Stomach (tissue), 8 donors: ENCODE measurements at regions not wholly inside any gene's neighbourhood (a gene's known extent, or its start where the extent isn't known, plus 50 kb on each side); places are given as distances from the start of the nearest gene placed in this dataset.

Source experiments
- DNase-seq, 2 donors: peaks; one replicate each; pipeline versions ENCODE4 v3.0.0 to v3.0.0-alpha.2; 2013 to 2019
- H3K27ac ChIP-seq, 5 donors: fragments of 200-600 bp in 4 of 5; sonication (generic) in 4 of 5; one replicate each; pipeline ENCODE4 v1.5.1; 2013 to 2019; ENCODE audit warnings: mild to moderate bottlenecking in 1 of 5, moderate library complexity in 1 of 5
- H3K27me3 ChIP-seq, 3 donors: fragments of 200-600 bp; sonication (generic); one replicate each; pipeline ENCODE4 v1.5.1; 2017 to 2019; ENCODE audit warnings: mixed run types in 1 of 3
- H3K36me3 ChIP-seq, 4 donors: fragments of 200-600 bp; sonication (generic); 1 replicate in 3 of 4; 2 replicates in 1 of 4; pipeline ENCODE4 v1.5.1; 2016 to 2019
- H3K4me1 ChIP-seq, 4 donors: fragments of 200-600 bp; sonication (generic); one replicate each; pipeline ENCODE4 v1.5.1; 2016 to 2019
- H3K4me3 ChIP-seq, 4 donors: fragments of 200-600 bp; sonication (generic) in 3 of 4; one replicate each; pipeline ENCODE4 v1.5.1; 2016 to 2019; ENCODE audit warnings: mild to moderate bottlenecking in 1 of 4
- H3K9me3 ChIP-seq, 4 donors: fragments of 200-600 bp; sonication (generic); one replicate each; pipeline ENCODE4 v1.5.1; 2016 to 2019
- EP300 ChIP-seq: sonication (generic); formaldehyde crosslinking; IDR thresholded peaks from one replicate; pipeline ENCODE4 v1.6.1; 2017; ENCODE audit warnings: antibody characterized with exemption
- POLR2A ChIP-seq, 4 donors: fragments of 450-650 bp; IDR thresholded peaks; one replicate each; pipeline ENCODE4 v1.6.1; 2016; ENCODE audit warnings: antibody characterized with exemption in 4 of 4, control low read depth in 2 of 4, mild to moderate bottlenecking in 1 of 4, moderate library complexity in 1 of 4
- POLR2AphosphoS5 ChIP-seq, 3 donors: sonication (generic); formaldehyde crosslinking; IDR thresholded peaks; one replicate each; pipeline ENCODE4 v1.6.1; 2016; ENCODE audit warnings: antibody characterized with exemption in 3 of 3
- WGBS, 5 donors: extraction: QIAGEN DNeasy Blood & Tissue Kit in 3 of 5; methylation state at CpG; one replicate each; pipeline versions ENCODE4 v1.1.5 to v1.1.7; 2013 to 2018; 5-methylcytosine and 5-hydroxymethylcytosine counted together
- intact Hi-C: fragments of 100-400 bp; cut with DNase I; formaldehyde crosslinking; loops from one replicate; pipeline ENCODE4 v1.15.1; 2023; ENCODE audit warnings: low total_unique reads
- TF ChIP-seq, protein P1 (sequence below), 7 experiments: fragments of 450-650 bp in 4 of 7; fragments of 200-600 bp in 3 of 7; sonication (generic) in 3 of 7; IDR thresholded peaks; one replicate each; pipeline ENCODE4 v1.5.1; 2016 to 2019; ENCODE audit warnings: antibody characterized with exemption in 7 of 7, control low read depth in 2 of 7, mild to moderate bottlenecking in 1 of 7
- donor health status: healthy with polysubstance abuse.
- donor health status: Bipolar disorder and iron deficiency.
- donor health status: healthy.

DNA sequence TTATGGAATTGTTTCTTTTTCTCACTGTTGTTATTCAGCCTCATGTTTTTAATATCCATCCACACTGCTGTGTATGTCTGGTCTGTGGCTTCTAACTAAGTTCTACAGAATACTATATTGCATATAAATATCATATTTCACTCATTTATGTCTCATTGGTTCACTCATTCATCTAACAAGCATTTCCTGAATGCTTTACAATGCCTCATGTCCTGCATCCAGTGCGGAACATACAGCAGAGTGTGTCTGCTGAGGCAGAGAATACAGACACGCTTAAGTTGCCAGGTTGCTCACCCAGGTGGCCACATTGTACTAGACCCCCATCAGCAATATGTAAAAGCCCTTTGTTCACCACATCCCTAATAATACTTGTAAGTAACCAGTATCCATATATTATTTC lies 111.8 kb upstream of the CNTNAP2 start:
- no peaks in the 10 kb centered on the region for H3K9me3 ChIP-seq
- 87 to 94% (median 91%) methylated on average over 2 of the region's 2 CpGs for WGBS, 5 donors
- TF ChIP-seq, protein P1, sequence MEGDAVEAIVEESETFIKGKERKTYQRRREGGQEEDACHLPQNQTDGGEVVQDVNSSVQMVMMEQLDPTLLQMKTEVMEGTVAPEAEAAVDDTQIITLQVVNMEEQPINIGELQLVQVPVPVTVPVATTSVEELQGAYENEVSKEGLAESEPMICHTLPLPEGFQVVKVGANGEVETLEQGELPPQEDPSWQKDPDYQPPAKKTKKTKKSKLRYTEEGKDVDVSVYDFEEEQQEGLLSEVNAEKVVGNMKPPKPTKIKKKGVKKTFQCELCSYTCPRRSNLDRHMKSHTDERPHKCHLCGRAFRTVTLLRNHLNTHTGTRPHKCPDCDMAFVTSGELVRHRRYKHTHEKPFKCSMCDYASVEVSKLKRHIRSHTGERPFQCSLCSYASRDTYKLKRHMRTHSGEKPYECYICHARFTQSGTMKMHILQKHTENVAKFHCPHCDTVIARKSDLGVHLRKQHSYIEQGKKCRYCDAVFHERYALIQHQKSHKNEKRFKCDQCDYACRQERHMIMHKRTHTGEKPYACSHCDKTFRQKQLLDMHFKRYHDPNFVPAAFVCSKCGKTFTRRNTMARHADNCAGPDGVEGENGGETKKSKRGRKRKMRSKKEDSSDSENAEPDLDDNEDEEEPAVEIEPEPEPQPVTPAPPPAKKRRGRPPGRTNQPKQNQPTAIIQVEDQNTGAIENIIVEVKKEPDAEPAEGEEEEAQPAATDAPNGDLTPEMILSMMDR (IDR thresholded peaks at IDR 0.05) = no peak
- no peak for TF ChIP-seq POLR2A (IDR thresholded peaks at IDR 0.05)
- no peak for TF ChIP-seq EP300
- no peak for TF ChIP-seq POLR2AphosphoS5 (IDR thresholded peaks at IDR 0.05)
- no peak overlapping the region for H3K4me3 ChIP-seq
- no peak overlapping the region for H3K27ac ChIP-seq
- no peaks in the 10 kb centered on the region for H3K4me1 ChIP-seq
- intact Hi-C loops = no loop called here
- no peaks in the 10 kb centered on the region for H3K36me3 ChIP-seq
- DNase-seq = no peak
- no peaks in the 10 kb centered on the region for H3K27me3 ChIP-seq

DNA sequence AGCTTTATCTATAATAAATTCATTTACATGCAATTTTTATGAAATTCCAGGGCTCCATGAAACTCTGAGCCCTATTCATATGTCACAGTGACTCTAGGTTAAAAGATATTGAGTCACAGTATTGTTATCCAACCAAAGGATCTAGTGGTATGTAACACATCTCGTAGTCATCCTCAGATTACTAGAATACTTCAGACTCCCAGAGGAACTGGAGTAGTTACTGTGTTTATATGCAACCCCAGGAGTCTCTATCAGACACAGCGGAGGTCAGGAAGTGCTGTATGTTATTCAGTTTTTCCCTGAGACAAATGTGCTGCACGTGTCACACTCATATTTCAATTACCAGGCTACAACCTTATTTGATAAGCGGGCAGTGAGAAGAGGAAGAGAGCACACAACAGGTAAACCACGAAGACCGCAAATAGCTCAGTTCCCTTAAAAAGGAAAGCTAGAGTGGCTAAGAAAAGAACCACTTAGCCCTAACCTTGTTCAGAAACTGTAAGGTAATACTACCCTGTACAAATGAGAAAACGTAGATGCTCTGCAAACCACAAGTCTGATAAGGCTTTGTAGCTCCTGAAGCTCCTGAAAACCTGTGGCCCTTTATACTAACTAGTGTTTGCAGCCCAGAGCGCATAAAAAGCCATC lies 114.0 kb upstream of the CNTNAP2 start:
- no peaks in the 10 kb centered on the region for H3K9me3 ChIP-seq
- no peaks in the 10 kb centered on the region for H3K4me1 ChIP-seq
- no peaks in the 10 kb centered on the region for H3K27me3 ChIP-seq
- H3K4me3 ChIP-seq = no peak overlapping the region
- H3K36me3 ChIP-seq = no peaks in the 10 kb centered on the region
- no peak for TF ChIP-seq POLR2AphosphoS5 (IDR thresholded peaks at IDR 0.05)
- TF ChIP-seq, protein P1 (IDR thresholded peaks at IDR 0.05) = no peak
- no peak for TF ChIP-seq EP300
- TF ChIP-seq POLR2A (IDR thresholded peaks at IDR 0.05) = no peak
- H3K27ac ChIP-seq = no peak overlapping the region
- WGBS, 5 donors = 38 to 65% (median 55%) methylated on average over 8 of the region's 8 CpGs
- intact Hi-C loops = no loop called here
- DNase-seq = no peak

DNA sequence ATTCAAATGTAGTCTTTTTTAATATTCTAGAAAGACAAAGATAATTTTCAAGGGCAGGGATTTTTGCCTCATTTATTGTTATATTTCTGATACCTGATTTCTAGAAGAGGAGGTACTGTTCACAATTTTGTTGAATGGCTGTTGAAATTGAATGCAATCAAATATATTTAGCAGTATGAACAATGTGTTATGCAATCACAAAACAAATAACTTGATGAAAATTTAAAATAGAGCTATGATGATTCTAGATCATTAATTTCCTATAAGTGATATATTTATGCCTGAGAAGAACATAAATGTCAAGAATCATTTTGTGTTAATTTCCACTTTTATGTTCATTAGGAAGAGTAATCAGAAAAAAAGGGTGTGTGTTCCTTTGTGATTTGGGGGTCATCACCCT lies 114.6 kb upstream of the CNTNAP2 start:
- Histone ChIP-seq H3K4me1 (no peaks in the 10 kb centered on the region), H3K4me3 (no peak overlapping the region), H3K27me3 (no peaks in the 10 kb centered on the region), H3K9me3 (no peaks in the 10 kb centered on the region), H3K36me3 (no peaks in the 10 kb centered on the region), H3K27ac (no peak overlapping the region)
- TF ChIP-seq, protein P1 (IDR thresholded peaks at IDR 0.05) = no peak
- TF ChIP-seq EP300 (no peak), POLR2AphosphoS5 (IDR thresholded peaks at IDR 0.05) (no peak), POLR2A (IDR thresholded peaks at IDR 0.05) (no peak)
- no peak for DNase-seq
- intact Hi-C loops = no loop called here

DNA sequence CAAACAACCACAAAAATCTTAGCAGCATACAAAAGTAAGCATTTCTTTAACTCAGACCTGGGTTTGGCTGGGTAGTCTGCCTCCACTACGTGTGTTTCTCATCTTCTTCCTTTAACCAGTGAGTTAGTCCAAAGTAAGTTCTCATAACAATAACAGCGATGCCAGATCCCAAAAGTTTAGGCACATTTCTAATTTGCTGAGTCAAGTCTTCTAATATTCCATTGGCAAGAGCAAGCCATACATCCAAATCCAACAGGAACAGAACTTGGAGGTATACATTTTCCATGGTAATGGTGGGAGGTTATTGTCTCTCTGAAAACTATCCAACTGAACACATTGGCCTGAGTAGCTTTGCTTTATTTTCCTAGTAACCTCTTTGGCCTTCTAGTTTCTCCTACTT lies 115.7 kb upstream of the CNTNAP2 start:
- 68 to 83% (median 78%) methylated on average over 2 of the region's 2 CpGs for WGBS, 5 donors
- Histone ChIP-seq H3K27me3 (no peaks in the 10 kb centered on the region), H3K27ac (no peak overlapping the region), H3K4me3 (no peak overlapping the region), H3K9me3 (no peaks in the 10 kb centered on the region), H3K36me3 (no peaks in the 10 kb centered on the region), H3K4me1 (no peaks in the 10 kb centered on the region)
- TF ChIP-seq POLR2A (IDR thresholded peaks at IDR 0.05) (no peak), EP300 (no peak), POLR2AphosphoS5 (IDR thresholded peaks at IDR 0.05) (no peak)
- TF ChIP-seq, protein P1 (IDR thresholded peaks at IDR 0.05) = no peak
- intact Hi-C loops = no loop called here
- DNase-seq = no peak
